Epithelial cell of esophagus (primary cell): ENCODE measurements at regions not wholly inside any gene's neighbourhood (a gene's known extent, or its start where the extent isn't known, plus 50 kb on each side); places are given as distances from the start of the nearest gene placed in this dataset.

Source experiments
- DNase-seq: peaks from one replicate; pipeline ENCODE4 v3.0.0; 2010; ENCODE audit warnings: low read depth
- H3K4me3 ChIP-seq: 2 replicates; pipeline ENCODE4 v1.5.1; 2011; ENCODE audit warnings: mild to moderate bottlenecking, low read length, control low read depth
- TF ChIP-seq, protein P1 (sequence below): IDR thresholded peaks from 2 replicates; pipeline ENCODE4 v1.5.1; 2011; ENCODE audit warnings: low read depth, mild to moderate bottlenecking, low read length, control low read depth, inconsistent platforms; ENCODE audit not compliant: insufficient read depth; ENCODE audit errors: missing control alignments

DNA sequence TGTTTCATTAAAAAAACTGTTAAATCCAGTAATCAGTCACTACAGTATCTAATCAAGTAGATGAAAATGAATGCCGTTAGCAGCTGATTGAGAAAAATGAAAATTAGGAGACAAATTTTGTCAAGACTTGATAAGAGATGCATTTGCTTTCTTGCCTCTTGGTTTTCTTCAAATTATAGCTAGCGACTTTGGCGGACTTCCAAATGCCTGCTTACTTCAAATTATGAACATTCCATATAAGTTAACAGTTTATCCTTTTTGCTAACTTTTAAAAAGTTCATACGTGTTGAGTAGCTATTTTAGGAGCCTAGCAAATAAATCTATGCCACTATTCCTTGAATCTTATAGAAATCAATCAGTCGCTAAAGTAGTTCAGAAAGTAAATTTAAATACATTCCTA is 58.8 kb downstream of the PPP4R3C start:
- no peak for DNase-seq
- H3K4me3 ChIP-seq, result no peak overlapping the region
- TF ChIP-seq, protein P1, sequence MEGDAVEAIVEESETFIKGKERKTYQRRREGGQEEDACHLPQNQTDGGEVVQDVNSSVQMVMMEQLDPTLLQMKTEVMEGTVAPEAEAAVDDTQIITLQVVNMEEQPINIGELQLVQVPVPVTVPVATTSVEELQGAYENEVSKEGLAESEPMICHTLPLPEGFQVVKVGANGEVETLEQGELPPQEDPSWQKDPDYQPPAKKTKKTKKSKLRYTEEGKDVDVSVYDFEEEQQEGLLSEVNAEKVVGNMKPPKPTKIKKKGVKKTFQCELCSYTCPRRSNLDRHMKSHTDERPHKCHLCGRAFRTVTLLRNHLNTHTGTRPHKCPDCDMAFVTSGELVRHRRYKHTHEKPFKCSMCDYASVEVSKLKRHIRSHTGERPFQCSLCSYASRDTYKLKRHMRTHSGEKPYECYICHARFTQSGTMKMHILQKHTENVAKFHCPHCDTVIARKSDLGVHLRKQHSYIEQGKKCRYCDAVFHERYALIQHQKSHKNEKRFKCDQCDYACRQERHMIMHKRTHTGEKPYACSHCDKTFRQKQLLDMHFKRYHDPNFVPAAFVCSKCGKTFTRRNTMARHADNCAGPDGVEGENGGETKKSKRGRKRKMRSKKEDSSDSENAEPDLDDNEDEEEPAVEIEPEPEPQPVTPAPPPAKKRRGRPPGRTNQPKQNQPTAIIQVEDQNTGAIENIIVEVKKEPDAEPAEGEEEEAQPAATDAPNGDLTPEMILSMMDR, result no peak

DNA sequence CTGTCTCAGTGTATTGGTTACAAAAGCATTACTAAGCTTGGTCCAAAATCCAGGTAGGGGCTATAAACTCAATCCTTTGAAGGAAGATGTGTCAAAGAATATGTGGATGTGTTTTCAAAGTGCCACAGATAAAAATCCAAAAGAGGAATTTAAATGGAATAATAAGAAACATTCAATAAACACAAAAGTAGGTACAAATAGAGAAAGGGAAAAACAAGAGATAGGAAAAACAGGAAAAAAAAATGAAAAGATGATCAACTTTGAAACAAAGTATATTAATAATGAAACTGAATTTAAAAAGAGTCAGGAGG is 64.0 kb downstream of the PPP4R3C start:
- H3K4me3 ChIP-seq, result no peak overlapping the region
- DNase-seq, result no peak
- TF ChIP-seq, protein P1, result no peak

DNA sequence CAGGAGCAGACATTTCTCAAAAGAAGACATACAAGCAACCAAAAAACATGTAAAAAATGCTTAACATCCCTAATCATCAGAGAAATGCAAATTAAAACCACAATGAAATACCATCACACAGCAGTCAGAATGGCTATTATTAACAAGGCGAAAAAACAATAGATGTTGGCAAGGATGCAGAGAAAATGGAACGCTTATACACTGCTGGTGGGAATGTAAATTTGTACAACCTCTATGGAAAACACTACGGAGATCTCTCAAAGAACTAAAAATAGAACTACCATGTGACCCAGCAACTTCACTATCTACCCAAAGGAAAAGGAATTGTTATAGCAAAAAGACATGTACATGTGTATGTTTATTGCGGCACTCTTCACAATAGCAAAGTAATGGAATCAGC is 71.5 kb downstream of the PPP4R3C start:
- TF ChIP-seq, protein P1, result no peak
- H3K4me3 ChIP-seq, result no peak overlapping the region
- DNase-seq, result no peak

DNA sequence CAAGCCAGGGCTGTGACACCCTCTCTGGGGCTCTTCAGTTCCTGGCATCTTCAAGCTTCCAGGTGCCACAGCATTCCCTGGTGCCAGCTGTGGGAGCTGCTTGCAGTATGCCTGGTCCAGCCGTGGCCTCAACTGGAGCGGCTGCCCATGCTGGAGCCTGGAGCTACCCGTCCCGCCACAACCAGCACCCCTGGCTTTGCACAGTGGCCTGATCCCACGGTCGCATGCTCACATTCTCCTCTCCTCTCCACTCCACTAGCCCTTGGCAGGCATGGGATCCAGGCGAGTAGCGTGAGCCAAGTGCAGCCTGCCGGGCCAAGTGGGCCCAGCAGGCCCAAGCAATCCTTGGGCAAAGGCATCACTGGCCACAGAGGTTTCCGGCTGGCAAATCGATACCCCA is 81.7 kb downstream of the PPP4R3C start:
- no peak for DNase-seq
- TF ChIP-seq, protein P1, result no peak
- no peak overlapping the region for H3K4me3 ChIP-seq

DNA sequence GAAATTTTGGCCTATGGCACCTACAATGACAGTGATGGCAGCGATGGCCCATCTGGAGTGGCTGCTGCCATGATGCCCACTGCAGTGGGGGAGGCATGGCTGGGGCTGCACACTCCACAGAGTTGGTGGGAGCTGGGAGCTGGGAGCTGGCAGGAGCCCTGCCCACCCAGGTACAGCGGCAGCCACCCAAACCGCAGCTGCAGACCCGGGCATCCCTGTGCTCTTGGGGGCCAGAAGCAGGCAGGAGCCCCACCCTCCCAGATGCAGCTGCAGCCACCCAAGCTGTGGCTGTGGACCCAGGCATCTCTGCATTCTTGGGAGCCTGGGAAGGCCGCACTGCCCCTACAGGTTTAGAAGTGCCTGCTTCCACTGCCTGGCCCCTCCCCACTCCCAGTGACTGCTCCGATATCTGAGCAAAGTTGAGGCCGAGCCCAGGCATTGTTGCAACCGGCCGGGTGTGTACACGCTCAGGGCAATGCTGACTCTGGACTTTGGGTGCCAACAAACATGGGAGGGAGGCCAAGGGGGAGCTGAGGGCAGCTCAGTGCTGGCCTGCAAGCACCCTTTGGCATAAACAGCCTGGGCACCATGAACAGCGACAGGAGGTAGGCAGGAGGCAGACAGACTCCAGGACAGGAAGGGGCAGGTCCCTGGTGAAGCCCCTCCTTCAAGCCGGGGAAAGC is 82.8 kb downstream of the PPP4R3C start:
- no peak for DNase-seq
- no peak overlapping the region for H3K4me3 ChIP-seq
- TF ChIP-seq, protein P1, result no peak

DNA sequence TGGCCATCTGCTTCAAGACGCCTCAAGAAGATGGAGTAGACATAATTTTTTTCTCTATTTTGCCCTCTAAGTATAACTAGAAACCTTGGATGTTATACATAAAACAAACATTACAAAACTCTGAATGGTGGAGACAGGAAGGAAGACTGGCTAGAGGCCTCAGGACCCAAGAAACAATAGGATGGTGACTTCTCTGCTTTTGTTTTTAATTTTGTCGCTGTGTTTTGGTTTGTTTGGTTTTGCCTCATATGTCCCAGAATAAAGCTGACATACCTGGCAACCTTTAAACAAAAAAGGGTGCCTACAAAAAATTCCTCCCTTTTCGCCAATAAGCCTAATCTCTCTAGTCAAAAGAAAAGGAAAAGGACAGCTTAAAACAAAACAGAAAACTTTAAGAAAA is 109.1 kb downstream of the PPP4R3C start:
- H3K4me3 ChIP-seq, result no peak overlapping the region
- no peak for DNase-seq
- TF ChIP-seq, protein P1, result no peak

DNA sequence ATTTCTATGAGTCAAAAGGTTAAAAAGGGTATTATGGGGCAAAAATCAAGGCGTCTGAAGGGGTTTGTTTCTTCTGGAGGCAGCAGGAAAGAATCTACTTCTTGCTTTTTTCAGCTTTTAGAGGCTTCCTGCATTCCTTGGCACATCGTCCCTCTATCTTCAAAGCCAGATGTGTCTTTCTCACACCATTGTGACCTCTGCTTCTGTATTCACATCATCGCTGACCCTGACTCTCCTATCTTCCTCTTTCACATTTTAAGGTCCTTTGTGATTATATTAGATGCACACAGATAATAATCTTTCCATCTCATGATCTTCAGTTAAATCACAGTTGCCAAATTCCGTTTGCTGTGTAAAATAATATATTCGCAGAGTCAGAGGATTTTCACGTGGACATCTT is 112.7 kb downstream of the PPP4R3C start:
- TF ChIP-seq, protein P1, result no peak
- H3K4me3 ChIP-seq, result no peak overlapping the region
- DNase-seq, result no peak
